Sigmoid colon (tissue), 6 donors: ENCODE measurements at regions not wholly inside any gene's neighbourhood (a gene's known extent, or its start where the extent isn't known, plus 50 kb on each side); places are given as distances from the start of the nearest gene placed in this dataset.

Experiments
- DNase-seq: peaks from one replicate; pipeline ENCODE4 v3.0.0-alpha.2; 2019
- H3K27ac ChIP-seq, 4 donors: fragments of 200-600 bp; sonication (generic); one replicate each; pipeline ENCODE4 v1.5.1; 2016 to 2019; ENCODE audit warnings: mild to moderate bottlenecking in 1 of 4
- H3K27me3 ChIP-seq, 3 donors: fragments of 200-600 bp; sonication (generic); one replicate each; pipeline ENCODE4 v1.5.1; 2019; ENCODE audit warnings: mild to moderate bottlenecking in 1 of 3
- H3K36me3 ChIP-seq, 4 donors: fragments of 200-600 bp; sonication (generic); one replicate each; pipeline ENCODE4 v1.5.1; 2016 to 2019
- H3K4me1 ChIP-seq, 4 donors: fragments of 200-600 bp; sonication (generic); one replicate each; pipeline ENCODE4 v1.5.1; 2017 to 2019
- H3K4me3 ChIP-seq, 4 donors: fragments of 200-600 bp; sonication (generic); one replicate each; pipeline ENCODE4 v1.5.1; 2017 to 2019; ENCODE audit warnings: mild to moderate bottlenecking in 2 of 4, moderate library complexity in 1 of 4
- H3K9me3 ChIP-seq, 4 donors: fragments of 200-600 bp in 3 of 4; sonication (generic) in 3 of 4; one replicate each; pipeline versions ENCODE4 v1.5.1 to v1.6.1; 2013 to 2019
- CTCF ChIP-seq, 4 experiments: fragments of 450-650 bp in 3 of 4; fragments of 200-600 bp in 1 of 4; IDR thresholded peaks; one replicate each; pipeline ENCODE4 v1.5.1; 2016 to 2019; ENCODE audit warnings: antibody characterized with exemption in 4 of 4, mild to moderate bottlenecking in 3 of 4, moderate library complexity in 2 of 4
- EP300 ChIP-seq, 4 donors: sonication (generic); formaldehyde crosslinking; IDR thresholded peaks; one replicate each; pipeline ENCODE4 v1.6.1; 2017; ENCODE audit warnings: antibody characterized with exemption in 4 of 4
- POLR2A ChIP-seq, 2 donors: fragments of 450-650 bp; IDR thresholded peaks; one replicate each; pipeline ENCODE4 v1.6.1; 2016; ENCODE audit warnings: antibody characterized with exemption in 2 of 2, mild to moderate bottlenecking in 2 of 2, moderate library complexity in 2 of 2
- POLR2AphosphoS5 ChIP-seq, 4 donors: sonication (generic); formaldehyde crosslinking; IDR thresholded peaks; one replicate each; pipeline ENCODE4 v1.6.1; 2017; ENCODE audit warnings: antibody characterized with exemption in 4 of 4
- WGBS, 2 donors: extraction: QIAGEN DNeasy Blood & Tissue Kit; methylation state at CpG; one replicate each; pipeline ENCODE4 v1.1.7; 2013; 5-methylcytosine and 5-hydroxymethylcytosine counted together
- intact Hi-C: fragments of 100-400 bp; cut with DNase I; formaldehyde crosslinking; loops from one replicate; pipeline ENCODE4 v1.15.1; 2023
- donor health status: healthy with polysubstance abuse.
- donor health status: healthy.

GRCh38 chr17:71338396-71338795 is 782.4 kb upstream of the SOX9 start:
- DNase-seq, result no peak
- WGBS, 2 donors, result 10 to 39% methylated on average over 5 of the region's 5 CpGs
- intact Hi-C loops, result no loop called here
- Histone ChIP-seq H3K4me1 (peaks cover 0 to 11% (median 1%) of the 10 kb centered on the region in 4 donors), H3K36me3 (no peaks in the 10 kb centered on the region), H3K4me3 (no peak overlapping the region), H3K27ac (no peak overlapping the region), H3K27me3 (no peaks in the 10 kb centered on the region), H3K9me3 (no peaks in the 10 kb centered on the region)
- no peak for TF ChIP-seq POLR2AphosphoS5 (IDR thresholded peaks at IDR 0.05)
- TF ChIP-seq POLR2A (IDR thresholded peaks at IDR 0.05), result no peak
- no peak for TF ChIP-seq CTCF (IDR thresholded peaks at IDR 0.05)
- no peak for TF ChIP-seq EP300 (IDR thresholded peaks at IDR 0.05)

DNA sequence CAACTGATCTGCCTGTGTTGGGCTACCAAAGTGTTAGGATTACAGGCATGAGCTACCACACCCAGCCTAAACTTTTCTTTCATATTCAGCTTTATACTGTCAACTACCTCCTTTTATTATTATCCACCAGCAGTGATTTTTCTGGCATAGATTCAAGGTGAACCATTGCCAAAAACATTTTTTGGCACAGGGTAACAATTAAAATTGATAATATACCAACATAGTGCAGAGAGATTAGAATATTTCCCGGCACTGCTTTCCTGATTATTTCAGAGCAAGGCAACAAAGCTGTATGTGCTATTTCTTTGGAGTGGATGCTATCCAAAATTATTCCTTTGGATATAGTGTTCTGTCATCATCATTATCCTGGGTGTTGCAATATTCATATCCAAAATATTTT is 781.6 kb upstream of the SOX9 start:
- no peak overlapping the region for H3K4me3 ChIP-seq
- no peak overlapping the region for H3K27ac ChIP-seq
- H3K27me3 ChIP-seq, result no peaks in the 10 kb centered on the region
- H3K36me3 ChIP-seq, result no peaks in the 10 kb centered on the region
- WGBS, 2 donors, result 17 to 58% methylated on average over 1 of the region's 1 CpG
- TF ChIP-seq POLR2AphosphoS5 (IDR thresholded peaks at IDR 0.05) (no peak), EP300 (IDR thresholded peaks at IDR 0.05) (no peak), CTCF (IDR thresholded peaks at IDR 0.05) (no peak), POLR2A (IDR thresholded peaks at IDR 0.05) (no peak)
- H3K4me1 ChIP-seq, result peaks cover 0 to 11% (median 1%) of the 10 kb centered on the region in 4 donors
- intact Hi-C loops, result no loop called here
- H3K9me3 ChIP-seq, result no peaks in the 10 kb centered on the region
- DNase-seq, result no peak

DNA sequence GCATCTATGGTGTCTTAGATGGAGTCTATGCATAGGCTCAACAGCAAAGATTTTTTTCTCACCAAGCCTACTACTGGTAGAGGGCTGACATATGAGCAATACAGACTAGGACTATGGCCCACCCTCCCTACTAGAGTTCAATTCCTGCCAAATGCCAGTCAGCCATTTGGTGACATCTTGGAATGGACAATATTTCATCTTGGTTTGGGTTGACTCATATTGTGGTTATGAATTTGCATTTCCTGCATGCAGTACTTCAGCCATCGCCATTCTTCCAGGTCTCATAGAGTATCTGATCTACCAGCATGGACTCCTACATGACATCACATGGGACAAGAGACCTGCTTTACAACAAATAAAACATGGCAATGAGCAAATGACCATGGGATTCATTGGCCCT is 778.1 kb upstream of the SOX9 start:
- WGBS, 2 donors, result 86 to 90% methylated on average over 1 of the region's 1 CpG
- TF ChIP-seq CTCF (IDR thresholded peaks at IDR 0.05) (no peak), EP300 (IDR thresholded peaks at IDR 0.05) (no peak), POLR2AphosphoS5 (IDR thresholded peaks at IDR 0.05) (no peak), POLR2A (IDR thresholded peaks at IDR 0.05) (no peak)
- H3K4me1 ChIP-seq, result peaks cover 0 to 11% (median 1%) of the 10 kb centered on the region in 4 donors
- intact Hi-C loops, result no loop called here
- no peaks in the 10 kb centered on the region for H3K27me3 ChIP-seq
- no peak overlapping the region for H3K4me3 ChIP-seq
- no peaks in the 10 kb centered on the region for H3K36me3 ChIP-seq
- H3K9me3 ChIP-seq, result no peaks in the 10 kb centered on the region
- H3K27ac ChIP-seq, result no peak overlapping the region
- DNase-seq, result no peak

DNA sequence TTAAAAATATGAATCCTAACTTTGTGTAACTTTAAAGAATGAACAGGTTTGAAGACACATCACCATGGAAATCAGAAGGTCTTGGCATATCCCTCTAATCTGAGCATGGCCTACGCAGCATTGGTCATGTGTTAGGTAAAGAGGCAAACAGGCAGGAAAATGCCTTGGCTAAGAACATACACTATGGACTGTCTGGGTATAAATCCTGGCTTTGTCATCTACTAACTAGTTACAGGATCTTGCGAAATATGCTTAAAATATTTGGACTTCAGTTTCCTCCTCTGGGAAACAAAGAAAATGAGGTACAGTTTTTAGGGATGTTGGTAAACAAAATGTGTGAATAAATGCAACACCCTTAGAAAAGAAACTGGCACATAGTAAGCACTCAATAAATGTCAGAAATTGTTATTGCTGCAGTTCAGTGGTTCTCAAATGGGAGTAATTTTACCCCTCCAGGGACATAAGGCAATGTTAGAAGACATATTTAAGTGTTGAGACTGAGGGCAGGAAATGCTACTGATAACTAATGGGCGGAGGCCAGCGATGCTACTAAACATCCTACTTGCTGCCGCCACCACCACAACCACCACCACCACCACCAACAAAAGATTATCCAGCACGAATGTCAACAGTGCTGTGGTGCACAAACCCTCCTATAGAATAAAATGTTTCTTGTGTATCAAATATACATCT is 770.8 kb upstream of the SOX9 start:
- Histone ChIP-seq H3K4me1 (no peaks in the 10 kb centered on the region), H3K27me3 (no peaks in the 10 kb centered on the region), H3K9me3 (no peaks in the 10 kb centered on the region), H3K36me3 (no peaks in the 10 kb centered on the region), H3K27ac (no peak overlapping the region), H3K4me3 (no peak overlapping the region)
- DNase-seq, result no peak
- TF ChIP-seq POLR2AphosphoS5 (IDR thresholded peaks at IDR 0.05), result no peak
- TF ChIP-seq CTCF (IDR thresholded peaks at IDR 0.05), result no peak
- TF ChIP-seq POLR2A (IDR thresholded peaks at IDR 0.05), result no peak
- no peak for TF ChIP-seq EP300 (IDR thresholded peaks at IDR 0.05)
- intact Hi-C loops, result no loop called here
- 88 to 91% methylated on average over 6 of the region's 6 CpGs for WGBS, 2 donors

DNA sequence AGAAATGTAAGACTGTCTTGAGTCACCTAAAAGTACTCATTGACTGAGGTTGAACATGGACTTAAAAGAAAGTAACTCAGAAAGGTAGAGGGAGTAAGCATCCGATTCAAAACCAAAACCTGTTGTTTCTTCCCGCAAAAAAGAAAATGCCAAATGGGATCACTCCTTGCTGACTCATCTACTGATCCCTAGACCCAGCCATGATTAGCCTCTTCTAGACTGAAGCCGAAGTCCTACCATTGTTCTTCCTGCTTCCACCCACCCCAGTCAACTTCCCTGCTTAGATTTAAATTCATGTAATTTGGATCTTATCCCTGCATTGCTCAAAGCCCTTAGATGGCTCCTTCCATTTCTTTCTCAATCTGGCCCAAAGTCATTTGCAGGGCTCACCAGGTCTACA is 760.5 kb upstream of the SOX9 start:
- Histone ChIP-seq H3K4me1 (no peaks in the 10 kb centered on the region), H3K27me3 (no peaks in the 10 kb centered on the region), H3K27ac (no peak overlapping the region), H3K9me3 (no peaks in the 10 kb centered on the region), H3K36me3 (no peaks in the 10 kb centered on the region), H3K4me3 (no peak overlapping the region)
- WGBS, 2 donors, result 94 to 96% methylated on average over 3 of the region's 3 CpGs
- no peak for DNase-seq
- intact Hi-C loops, result no loop called here
- TF ChIP-seq EP300 (IDR thresholded peaks at IDR 0.05), result no peak
- TF ChIP-seq CTCF (IDR thresholded peaks at IDR 0.05), result no peak
- TF ChIP-seq POLR2AphosphoS5 (IDR thresholded peaks at IDR 0.05), result no peak
- TF ChIP-seq POLR2A (IDR thresholded peaks at IDR 0.05), result no peak
